Right hindlimb (tissue), 1 donor: ENCODE measurements at regions not wholly inside any gene's neighbourhood (a gene's known extent, or its start where the extent isn't known, plus 50 kb on each side); places are given as distances from the start of the nearest gene placed in this dataset.

Source experiments
- DNase-seq: peaks from one replicate; pipeline ENCODE4 v3.0.0-alpha.2; 2018

DNA sequence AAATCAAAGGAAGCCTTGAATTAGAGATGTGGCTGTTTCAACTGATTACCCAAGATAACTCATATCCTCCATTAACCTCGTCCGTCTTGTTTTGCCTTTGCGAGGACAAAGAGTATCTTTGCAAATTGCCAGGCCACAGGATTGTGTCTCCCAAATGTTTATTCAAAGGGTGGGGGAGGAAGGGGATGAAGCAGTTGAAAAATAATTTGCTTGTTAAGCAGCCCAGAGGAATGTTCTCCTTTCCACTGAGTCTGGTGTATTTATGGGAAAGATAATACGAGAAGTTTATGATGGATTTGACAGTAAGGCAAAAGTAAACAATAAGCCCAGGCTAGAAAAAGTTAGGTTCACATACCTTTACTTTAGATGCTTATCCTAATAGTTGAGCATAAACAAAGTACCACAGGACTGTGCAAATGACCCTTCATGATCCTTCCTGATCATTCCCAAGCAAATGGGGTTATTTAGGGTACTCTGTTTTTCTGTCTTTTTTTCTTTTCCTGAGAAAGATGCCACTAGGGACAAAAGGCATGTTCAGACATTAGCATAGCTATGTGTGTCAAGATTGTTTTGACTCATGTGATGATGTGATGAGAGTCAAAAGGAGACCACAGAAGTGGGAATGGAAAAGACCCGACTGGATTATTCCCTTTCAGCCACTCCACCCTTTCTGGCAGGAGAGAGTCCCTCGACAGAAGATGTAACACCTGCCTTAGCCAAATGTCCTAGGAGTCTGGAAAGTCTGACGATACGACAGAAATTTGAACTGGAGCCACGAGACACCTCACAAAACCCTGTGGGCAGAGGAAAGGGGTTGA lies 243.0 kb upstream of the GLI3 start:
- DNase-seq: peak; percentile 50

DNA sequence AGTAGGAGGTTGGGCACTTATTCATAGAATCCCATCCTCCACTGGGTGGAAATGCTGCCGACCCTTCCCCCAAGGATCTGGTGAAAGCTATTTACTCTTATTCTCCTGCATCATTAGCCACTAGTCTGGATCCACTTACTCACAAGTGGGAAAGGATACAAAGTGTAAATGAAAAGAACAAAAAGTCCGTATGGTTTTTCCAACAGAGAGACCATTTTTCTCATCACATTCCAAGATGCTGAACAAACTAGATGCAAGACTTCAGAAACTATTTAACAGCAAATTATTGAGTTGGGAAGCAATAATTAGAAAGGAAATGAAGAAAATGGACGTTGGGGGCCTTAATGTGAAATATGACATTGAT lies 242.4 kb upstream of the GLI3 start:
- DNase-seq: no peak

DNA sequence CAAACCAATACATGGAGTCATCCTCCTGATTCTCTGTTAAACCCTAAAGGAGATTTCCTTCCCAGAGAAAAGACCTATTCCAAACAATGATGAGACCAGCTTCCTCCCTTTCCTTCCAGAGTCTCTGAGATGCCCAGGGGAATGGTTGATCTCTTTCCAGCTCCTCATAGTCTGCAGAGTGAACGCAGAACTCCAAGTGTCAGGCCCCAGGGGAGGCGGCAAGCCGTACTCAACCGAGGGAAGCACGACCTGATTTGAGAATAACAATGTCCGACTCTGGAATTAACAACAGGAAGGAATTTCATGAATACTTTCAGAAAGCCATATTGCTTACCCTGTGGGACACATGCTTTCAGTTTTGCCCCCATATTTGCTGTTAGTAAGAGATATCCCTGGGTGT lies 241.7 kb upstream of the GLI3 start:
- no peak for DNase-seq

DNA sequence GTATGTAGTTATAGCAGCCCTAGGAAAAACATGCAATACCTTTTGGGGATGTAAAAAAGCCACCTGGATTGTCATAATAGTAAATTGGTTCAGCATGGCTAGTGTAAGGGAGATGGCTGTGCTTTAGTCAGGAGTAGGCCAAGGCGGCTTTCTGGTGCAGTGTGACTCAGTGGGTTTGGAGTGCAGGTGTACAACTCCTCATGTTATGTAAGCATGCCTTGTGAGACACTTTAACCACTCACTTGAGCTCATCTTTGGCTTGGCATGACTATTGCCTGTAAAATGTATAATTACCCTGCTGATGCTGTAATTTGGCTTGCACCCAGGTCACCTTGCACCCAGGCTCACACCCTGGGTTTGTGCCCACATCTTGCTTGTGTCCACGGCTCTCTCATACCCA lies 239.2 kb upstream of the GLI3 start:
- DNase-seq: no peak

DNA sequence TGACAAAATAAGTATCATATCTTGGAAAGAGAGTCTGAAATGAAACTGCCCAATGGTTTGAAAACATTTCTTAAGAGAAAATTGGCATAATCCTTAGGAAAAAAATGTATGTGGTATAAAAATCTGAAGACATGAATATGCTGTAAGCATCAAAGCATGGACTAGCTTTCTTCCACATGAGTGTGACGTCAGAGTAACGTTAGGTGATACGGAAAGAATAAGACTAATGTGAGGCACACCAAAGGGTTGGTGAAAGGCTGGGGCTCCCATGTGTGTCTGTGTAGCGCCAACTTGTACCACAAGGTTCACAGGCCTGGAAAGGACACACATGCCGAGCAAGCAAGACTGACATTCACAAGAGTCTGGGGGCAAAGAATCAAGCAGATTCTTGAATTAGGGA lies 238.1 kb upstream of the GLI3 start:
- DNase-seq: no peak

DNA sequence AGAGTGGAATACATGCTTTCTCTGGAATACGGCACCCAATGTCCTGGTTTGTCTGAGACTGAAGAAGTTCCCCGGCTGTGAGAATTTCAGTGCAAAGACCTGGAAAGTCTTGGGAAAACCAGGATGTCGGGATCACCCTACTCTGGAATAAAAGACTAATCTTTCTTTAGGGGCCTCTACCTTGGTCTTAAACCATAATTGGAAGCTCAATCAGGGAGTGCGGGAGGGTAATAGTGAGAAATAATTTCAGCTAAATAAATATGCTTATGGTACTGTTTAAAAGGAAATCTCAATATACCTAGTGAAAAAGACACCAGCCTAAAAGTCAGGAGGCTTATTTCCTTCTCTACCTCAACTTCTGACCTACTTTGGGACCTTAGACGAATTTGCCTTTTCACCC lies 236.1 kb upstream of the GLI3 start:
- DNase-seq: no peak

DNA sequence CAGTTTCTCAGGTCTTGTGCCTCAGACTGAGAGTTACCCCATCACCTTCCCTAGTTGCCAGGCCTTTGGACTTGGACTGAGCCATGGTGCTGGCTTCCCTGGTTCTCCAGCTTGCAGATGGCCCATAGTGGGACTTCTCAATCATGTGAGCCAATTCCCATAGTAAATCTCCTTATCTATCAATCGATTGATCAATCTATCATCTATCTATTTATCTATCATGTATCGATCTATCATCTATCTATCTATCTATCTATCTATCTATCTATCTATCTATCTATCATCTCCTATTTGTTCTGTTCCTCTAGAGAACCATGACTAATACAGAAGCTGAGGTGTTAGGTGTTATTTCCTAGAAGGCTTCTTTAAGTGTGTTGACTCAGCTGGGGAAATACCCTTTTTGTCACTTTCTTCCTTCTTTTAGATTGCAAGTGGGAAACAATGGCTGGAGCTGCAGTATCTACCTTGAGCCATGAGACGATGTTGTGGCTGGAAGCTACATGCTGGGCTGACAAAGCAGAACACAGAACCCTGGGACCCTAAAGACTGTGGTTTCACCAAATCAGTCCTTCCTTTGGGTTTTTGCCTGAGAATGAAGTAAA lies 234.7 kb upstream of the GLI3 start:
- DNase-seq: no peak

DNA sequence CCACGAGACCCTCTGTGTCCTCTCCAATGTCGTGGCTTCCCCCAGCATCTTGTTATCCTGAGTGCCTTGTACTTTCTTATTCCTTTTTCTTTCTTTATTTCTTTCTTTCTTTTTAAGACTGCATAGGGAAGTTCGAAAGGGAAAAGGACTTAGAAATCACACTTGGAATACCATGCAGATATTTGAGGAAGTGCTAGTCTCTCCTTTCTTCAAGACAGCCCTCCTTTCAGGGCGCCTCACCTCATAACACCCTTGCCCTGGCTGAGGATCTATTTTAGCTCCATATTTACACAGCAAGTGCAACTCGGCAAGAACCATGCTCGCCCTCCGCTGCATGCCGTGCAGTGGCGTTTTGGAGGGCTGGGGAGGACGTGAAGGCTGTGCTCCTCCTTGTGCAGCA lies 232.3 kb upstream of the GLI3 start:
- DNase-seq: no peak

DNA sequence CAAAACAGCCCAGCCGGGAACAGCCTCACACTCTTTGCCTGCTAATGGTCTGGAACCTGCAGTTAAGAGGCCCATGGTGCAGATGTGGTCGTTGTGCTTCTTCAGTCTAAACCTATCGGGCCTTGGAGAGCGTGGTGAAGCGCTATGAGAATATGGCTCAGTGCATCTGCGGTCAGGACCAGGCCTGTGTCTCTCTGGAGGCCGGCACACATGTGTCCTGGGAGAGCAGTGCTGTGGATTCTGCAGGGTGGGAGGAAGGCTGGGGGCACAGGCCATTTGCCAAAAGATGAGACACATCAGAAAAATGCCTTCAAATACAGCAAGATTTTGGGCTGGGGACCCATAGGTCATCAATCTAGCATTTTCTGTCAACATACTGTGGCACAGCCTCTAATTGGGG lies 231.5 kb upstream of the GLI3 start:
- no peak for DNase-seq

DNA sequence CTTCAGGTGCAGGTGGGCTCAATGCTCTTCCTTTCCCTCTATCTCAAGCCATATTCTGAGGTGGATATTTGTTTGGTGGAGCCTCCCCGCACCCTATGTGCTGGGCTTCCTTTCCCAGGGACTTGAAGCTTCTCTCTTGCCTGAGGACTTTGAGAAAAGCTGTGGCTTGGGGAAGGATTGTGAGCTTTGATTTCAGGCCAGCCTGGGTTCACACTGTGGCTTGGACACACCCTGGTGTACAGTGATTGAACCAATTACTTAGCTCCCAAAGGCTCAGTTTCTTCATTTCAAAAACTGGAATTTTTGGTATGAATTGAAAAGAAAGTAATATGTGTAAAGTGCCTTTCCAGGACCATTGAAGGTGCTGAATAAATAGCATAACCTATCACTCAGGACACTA lies 224.5 kb upstream of the GLI3 start:
- DNase-seq: no peak

DNA sequence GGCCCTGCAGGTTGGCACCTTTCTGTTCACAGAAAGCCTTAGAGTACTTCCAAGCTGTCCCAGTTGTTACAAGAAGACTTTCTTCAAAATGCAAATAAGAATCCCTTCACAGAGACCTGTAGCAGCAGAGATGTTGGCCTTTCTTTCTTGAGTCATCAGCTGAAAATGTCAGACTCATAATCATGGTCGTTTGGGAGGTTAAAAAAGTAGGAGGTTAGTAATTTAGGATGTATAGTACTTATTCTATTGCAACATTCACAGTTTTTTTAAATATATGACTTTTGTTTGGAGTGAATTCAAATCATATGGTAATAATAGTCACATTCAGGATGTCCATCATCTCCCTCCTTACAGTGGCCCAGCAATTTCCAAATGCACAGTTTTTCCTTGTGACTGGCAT lies 223.9 kb upstream of the GLI3 start:
- no peak for DNase-seq

DNA sequence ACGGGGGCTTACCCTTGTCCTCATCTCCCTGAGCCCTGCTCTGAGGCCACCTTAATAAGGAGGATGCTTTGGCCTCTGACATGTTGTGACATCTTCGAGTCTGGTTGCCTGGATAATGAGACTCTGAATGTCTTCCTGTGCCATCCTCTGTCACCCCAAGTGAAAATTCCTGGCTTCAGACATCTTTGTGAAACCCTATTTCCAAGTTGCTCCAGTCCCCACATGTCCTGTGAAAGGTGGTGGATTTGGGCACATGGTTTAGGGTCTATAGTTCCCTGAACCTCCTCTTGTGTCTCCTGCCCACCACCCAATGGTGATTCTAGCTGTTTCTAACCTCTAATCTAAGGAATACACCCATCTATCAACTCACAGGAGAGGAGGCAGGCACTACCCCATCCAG lies 223.1 kb upstream of the GLI3 start:
- DNase-seq: no peak

DNA sequence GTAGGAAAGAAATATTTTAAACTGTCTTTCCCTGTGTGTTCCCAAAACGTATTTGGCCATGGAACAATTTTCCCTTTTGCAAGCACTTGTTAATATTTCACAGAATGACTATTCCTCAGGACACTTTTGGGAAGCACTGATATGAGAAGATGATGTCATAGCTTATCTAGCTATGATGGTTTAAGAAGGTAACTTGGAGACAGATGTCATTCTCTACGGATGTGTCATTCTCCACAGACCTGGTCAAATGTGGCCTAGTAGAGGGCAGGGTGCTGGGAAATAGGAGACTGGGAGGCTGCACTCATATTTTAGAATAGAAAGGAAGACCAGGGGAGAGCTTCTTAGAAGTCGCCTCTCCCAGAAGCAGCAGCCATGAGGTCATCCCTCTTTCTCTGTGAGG lies 220.7 kb upstream of the GLI3 start:
- no peak for DNase-seq

DNA sequence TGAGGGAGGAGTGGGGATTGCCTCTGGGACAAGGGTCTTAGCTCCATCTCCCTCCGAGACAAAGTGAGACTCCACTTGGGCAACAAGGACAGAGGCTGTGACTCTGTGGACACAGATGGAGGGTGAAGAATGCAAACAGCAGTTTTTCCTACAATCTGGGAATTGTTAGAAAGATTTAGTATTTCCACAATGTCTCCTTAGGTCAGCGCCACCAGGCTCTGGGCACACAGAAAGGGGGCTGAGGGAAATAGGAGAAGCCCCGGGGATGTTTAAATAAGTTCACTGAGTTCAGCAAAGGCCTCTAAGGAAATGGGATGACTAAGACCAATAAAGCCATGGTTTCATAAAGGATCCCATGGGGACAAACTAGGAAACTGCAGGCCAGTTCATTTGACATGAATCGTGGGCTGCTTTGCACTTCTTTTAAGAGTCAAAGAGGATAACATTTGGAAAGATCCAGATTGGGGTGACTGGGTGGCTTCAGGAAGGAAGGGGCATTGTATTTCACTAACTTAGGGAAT lies 219.8 kb upstream of the GLI3 start:
- DNase-seq: no peak

DNA sequence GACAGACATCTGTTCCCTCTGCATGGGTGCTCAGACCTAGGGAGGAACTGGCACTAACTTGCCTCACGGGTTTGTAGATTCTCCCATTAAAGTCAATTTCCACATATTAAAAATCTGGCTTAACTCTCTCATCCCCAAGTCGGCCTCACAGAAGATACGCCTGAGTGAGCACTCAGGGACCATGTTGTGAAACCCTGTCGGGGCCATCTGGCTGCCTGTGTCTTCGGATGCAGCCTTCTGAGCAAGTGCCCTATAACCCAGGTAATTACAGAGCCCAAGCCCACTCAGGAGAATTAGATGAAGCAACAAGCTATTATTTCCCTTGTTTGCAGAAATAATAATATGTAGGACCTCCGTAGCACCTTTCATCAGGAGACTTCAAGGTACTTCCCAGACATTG lies 219.3 kb upstream of the GLI3 start:
- no peak for DNase-seq

DNA sequence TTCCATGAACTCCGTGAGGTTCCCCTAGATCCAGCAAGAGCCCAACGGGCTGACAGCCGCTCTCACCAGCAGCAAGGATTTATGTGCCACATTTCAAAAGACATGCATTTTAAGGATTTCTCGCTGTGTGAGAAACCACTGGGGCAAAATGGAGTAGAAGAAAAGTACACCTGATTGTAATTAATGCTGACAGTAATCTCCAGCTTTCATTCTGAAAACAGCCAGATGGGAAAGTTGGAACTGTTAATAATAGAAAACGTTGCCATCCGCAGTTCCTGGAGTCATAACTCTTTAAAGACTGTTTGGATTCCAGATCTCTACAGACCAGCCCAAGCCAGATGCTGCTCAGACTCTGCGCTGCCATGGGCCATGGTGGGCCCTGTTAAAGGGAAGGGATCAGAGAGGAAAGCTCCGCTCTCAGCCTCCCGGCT lies 216.9 kb upstream of the GLI3 start:
- DNase-seq: peak; percentile 47

DNA sequence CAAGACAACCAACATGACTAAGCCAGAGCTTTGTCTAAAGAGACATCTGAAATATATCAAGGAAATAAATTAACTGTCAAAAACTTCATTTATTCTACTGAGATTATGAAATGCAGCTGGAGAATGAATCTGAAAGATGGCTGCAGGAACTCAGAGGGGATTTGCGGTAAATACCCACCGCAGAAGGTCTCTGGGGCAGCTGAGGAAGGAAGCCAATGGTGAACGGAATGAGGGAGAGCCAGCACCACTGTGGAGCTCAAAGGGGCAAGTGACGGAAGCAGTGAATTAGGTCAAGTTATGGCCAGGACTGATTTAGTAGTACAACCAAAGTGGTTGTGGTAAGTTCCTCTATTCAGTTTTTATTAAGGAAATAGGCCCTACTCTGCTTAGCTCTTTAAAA lies 215.3 kb upstream of the GLI3 start:
- DNase-seq: no peak

DNA sequence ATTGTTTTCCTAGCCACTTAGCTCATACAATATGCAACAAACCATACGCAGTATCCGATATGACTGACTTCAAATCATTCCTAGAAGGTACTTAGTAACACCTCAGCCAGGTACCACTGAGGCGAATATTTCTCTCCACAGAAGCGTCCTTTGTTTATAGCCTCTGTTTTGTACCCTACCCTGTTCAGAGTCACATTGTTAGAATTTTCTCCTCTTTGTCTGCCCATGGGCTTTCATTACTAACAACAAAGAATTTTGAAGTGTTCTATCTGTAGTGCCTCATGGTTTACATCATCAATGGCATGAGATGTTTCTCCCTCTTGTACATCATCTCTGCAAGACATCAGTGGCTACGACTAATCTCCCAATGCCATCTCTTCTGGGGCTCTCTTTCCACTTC lies 212.4 kb upstream of the GLI3 start:
- DNase-seq: no peak

DNA sequence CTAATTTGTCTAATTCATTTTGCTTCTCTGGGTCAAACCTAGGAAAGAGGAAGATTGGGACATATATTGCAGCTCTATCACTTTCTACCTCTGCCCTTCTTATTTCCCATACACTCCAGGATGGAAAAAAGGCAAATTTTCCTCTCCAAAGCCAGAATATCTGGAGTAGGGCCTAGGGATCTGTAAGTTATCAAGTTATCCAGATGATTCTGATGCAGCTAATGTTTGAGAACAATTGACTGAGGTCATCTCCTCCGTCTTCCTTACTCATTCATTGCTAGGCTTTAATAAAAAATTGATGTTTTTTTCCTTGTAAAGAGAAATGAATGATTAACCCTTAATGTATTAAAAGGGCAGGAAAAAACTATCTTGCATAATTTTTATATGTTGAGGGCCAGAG lies 211.9 kb upstream of the GLI3 start:
- no peak for DNase-seq

DNA sequence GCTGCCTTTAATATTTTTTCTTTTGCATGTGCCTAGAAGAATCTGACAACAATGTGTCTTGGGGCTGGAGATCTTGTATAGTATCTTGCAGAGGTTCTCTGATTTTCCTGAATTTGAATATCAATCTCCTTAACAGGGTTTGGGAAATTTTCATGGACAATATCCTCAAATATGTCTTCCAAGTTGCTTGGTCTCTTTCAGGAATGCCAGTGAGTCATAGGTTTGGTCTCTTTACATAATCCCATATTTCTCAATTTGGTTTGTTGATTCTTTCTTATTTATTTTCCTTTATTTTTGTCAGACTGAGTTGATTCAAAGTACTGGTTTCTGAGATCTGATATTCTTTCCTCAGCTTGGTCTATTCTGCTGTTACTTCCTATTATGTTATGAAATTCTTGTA lies 208.7 kb upstream of the GLI3 start:
- no peak for DNase-seq

DNA sequence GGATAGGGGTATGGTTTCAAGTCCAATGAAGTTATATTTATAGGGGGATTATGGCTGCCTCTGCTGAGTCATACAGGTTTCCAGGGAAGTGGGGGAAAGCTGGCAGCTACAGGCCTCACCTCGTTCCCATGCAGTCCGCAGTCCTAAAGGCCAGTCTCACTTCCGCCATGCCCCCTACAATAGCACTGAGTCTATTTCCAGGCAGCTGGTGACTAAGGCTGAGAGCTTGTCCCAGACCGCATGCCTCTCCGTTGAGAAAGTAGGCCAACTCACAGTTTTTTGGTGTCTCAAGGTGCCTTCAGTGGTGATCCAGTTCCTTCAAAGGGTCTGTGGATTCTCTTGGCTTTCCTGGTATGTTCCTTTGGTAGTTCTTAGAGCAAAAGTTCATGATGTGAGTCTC lies 203.9 kb upstream of the GLI3 start:
- DNase-seq: no peak

DNA sequence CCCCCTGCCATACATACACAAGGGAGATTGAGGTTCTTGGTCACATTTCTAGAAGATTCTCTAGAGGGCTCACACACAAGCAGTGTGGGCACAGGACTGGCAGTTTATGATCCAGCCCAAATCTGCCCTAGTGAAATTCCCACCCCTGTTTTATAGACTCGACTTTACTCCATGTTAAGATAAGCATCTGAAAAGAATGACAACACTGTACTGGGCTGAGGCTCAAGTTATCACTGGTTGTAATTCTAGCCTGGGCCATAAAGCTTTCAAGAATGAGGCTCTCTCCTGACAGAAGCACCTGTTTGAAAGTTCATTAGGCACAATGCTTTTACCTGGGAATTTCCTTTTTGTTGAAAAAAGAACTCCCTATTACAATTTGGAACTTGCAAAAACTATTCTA lies 195.6 kb upstream of the GLI3 start:
- DNase-seq: no peak

DNA sequence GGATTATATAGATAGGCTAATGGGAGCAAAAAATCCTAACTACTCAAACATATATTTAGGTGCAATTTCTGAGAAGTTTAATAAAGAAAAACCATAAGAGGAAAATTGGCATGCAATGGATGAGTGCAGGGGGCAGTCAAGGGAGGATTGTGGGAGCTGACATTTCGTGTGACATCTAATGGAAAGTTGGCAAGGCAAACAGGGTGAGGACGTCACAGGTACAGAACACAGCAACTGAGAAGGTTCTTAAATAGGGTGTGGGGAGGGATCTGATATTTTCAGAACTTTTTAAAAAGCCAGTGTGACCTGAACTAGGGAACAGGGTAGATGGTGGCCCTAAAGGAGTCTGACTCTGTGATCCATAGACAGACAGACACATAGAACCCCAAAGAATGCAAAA lies 194.9 kb upstream of the GLI3 start:
- no peak for DNase-seq

DNA sequence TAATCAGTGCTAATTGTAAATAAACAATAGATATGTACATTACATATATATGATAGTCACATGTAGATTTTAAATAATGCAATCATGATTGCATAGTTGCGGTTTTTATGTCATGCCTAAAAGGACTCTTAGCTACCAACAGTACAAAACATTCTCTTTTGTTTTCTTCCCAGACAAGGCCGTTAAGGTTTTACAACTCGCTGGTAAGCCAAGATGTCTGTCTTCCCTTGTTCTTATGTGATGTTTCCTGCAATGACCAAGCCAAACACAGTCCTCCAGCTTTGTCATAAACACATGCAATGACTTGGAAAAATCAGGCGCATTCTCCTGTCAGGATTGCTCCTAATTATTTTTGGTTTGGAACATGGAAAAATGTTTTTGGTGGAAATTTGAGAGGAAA lies 192.3 kb upstream of the GLI3 start:
- no peak for DNase-seq

DNA sequence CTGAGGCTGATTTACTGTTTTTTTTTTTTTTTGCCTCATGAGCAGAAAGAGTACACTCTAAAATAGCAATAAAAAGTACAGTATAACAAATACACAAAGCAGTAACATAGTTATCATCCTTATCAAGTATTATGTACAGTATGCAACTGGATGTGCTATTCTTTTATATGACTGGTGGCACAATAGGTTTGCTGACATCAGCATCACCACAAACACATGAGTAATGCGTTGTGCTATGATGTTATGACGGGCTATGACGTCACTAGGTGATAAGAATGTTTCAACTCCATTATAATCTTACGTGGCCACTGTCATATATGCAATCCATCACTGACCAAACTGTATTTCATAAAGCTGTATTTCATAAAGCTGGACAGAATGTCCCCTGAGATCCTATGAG lies 189.2 kb upstream of the GLI3 start:
- DNase-seq: no peak
